Panc1 (cell line): ENCODE measurements at regions not wholly inside any gene's neighbourhood (a gene's known extent, or its start where the extent isn't known, plus 50 kb on each side); places are given as distances from the start of the nearest gene placed in this dataset.

Experiments used
- ATAC-seq: fragments of 200-7000 bp; cut with Tn5 transposase; 2 replicates; pipeline ENCODE4 v1.9.1; 2020; ENCODE audit warnings: mild to moderate bottlenecking, moderate library complexity
- BruUV-seq: library from RNA; stranded (reverse); fragments of 400-500 nt; replicated peaks from 2 replicates; lab custom pipeline; 2021; lab: Mats Ljungman, UMichigan
- CTCF ChIA-PET: fragments of 300-600 bp; sonication (Branson Sonifier 250); formaldehyde crosslinking; loops from one replicate; lab custom pipeline; 2022; ENCODE audit warnings: antibody characterized with exemption; lab: Charles Lee
- POLR2A ChIA-PET: fragments of 300-600 bp; sonication (Branson Sonifier 250); formaldehyde crosslinking; loops from one replicate; lab custom pipeline; 2022; ENCODE audit warnings: antibody characterized with exemption; lab: Charles Lee
- DNase-seq: peaks from one replicate; pipeline ENCODE4 v3.0.0-alpha.2; 2010; ENCODE audit warnings: low read depth, low spot score
- H3K27ac ChIP-seq: 2 replicates; pipeline ENCODE4 v1.5.1; 2011; ENCODE audit warnings: mild to moderate bottlenecking, low read length, inconsistent platforms
- H3K27me3 ChIP-seq: fragments of 200-500 bp; sonication (Bioruptor generic); 2 replicates; pipeline ENCODE4 v1.6.0; 2014; ENCODE audit warnings: low read length, inconsistent platforms; ENCODE audit not compliant: control insufficient read depth, insufficient read depth
- H3K36me3 ChIP-seq: fragments of 200-500 bp; sonication (Bioruptor generic); 2 replicates; pipeline ENCODE4 v1.5.1; 2014; ENCODE audit warnings: inconsistent platforms, mild to moderate bottlenecking, low read length, moderate library complexity; ENCODE audit not compliant: control insufficient read depth, insufficient read depth
- H3K4me1 ChIP-seq: 2 replicates; pipeline ENCODE4 v1.5.1; 2011; ENCODE audit warnings: inconsistent platforms, mild to moderate bottlenecking, low read length, moderate library complexity; ENCODE audit not compliant: control insufficient read depth, insufficient read depth
- H3K4me3 ChIP-seq, 2 experiments: 2 replicates each; pipeline ENCODE4 v1.5.1; 2011 to 2012; ENCODE audit warnings: low read depth in 2 of 2, low read length in 2 of 2, mild to moderate bottlenecking in 2 of 2, inconsistent platforms in 1 of 2, moderate library complexity in 1 of 2
- H3K9me3 ChIP-seq: fragments of 200-500 bp; sonication (Bioruptor generic); 2 replicates; pipeline ENCODE4 v1.5.1; 2014; ENCODE audit warnings: low read depth, mild to moderate bottlenecking, inconsistent platforms, low read length, moderate library complexity; ENCODE audit not compliant: control insufficient read depth, insufficient read depth
- CTCF ChIP-seq: fragments of 450-650 bp; IDR thresholded peaks from 2 replicates; pipeline ENCODE4 v1.5.1; 2017; ENCODE audit warnings: mild to moderate bottlenecking
- POLR2AphosphoS5 ChIP-seq: IDR thresholded peaks from 2 replicates; pipeline ENCODE4 v1.6.1; 2012; ENCODE audit warnings: mild to moderate bottlenecking, low read depth, low read length, moderate library complexity
- REST ChIP-seq, 2 experiments: IDR thresholded peaks; 2 replicates each; pipeline ENCODE4 v1.6.1; 2011 to 2012; ENCODE audit warnings: low read depth in 2 of 2, control low read depth in 1 of 2, low read length in 1 of 2, mild to moderate bottlenecking in 1 of 2, moderate library complexity in 1 of 2; ENCODE audit not compliant: insufficient read depth in 1 of 2
- SIN3A ChIP-seq: IDR thresholded peaks from 2 replicates; pipeline ENCODE4 v1.6.1; 2012; ENCODE audit warnings: low read depth, mild to moderate bottlenecking, low read length, moderate library complexity, borderline replicate concordance; ENCODE audit not compliant: insufficient read depth
- TCF7L2 ChIP-seq: IDR thresholded peaks from 2 replicates; pipeline ENCODE4 v1.6.1; 2011; ENCODE audit warnings: mild to moderate bottlenecking, low read depth, low read length, inconsistent platforms
- in situ Hi-C: cut with HindIII; loops from 2 replicates; pipeline ENCODE4 v1.10.0; 2016; ENCODE audit warnings: low sequenced_read_pairs, low pct_unique_long_range_greater_than_20kb
- intact Hi-C: fragments of 100-400 bp; cut with micrococcal nuclease; formaldehyde crosslinking; loops from one replicate; pipeline ENCODE4 v1.10.0; 2022; ENCODE audit not compliant: unreplicated experiment

- no peaks in the 10 kb centered on the region for H3K4me1 ChIP-seq
- H3K9me3 ChIP-seq: no peaks in the 10 kb centered on the region
- no peak for ATAC-seq
- H3K4me3 ChIP-seq: no peak overlapping the region
- H3K27ac ChIP-seq: no peak overlapping the region
- DNase-seq: no peak
- intact Hi-C loops (no loop called here), in situ Hi-C loops (no loop called here)
- TF ChIP-seq REST (IDR thresholded peaks at IDR 0.05; ENCODE audit: insufficient read depth in 1 of 2, low read depth in 2 of 2, low read length in 1 of 2): no peak
- TF ChIP-seq CTCF: no peak
- TF ChIP-seq TCF7L2: no peak
- TF ChIP-seq SIN3A: no peak
- no peak for TF ChIP-seq POLR2AphosphoS5
- ChIA-PET POLR2A (no interaction called here), CTCF (no interaction called here)
- peaks cover 2% of the 10 kb centered on the region; the same call in 1 of the 2 replicates for H3K27me3 ChIP-seq
- BruUV-seq: no TSS peak
- H3K36me3 ChIP-seq: no peaks in the 10 kb centered on the region
These were observed 504.4 kb downstream of the MN1 start for GRCh38 chr22:27297125-27297524.

GRCh38 chr22:27298332-27298731 is 503.2 kb downstream of the MN1 start:
- no peaks in the 10 kb centered on the region for H3K36me3 ChIP-seq
- no peak overlapping the region for H3K4me3 ChIP-seq
- ChIA-PET POLR2A (no interaction called here), CTCF (no interaction called here)
- intact Hi-C loops (no loop called here), in situ Hi-C loops (no loop called here)
- no TSS peak for BruUV-seq
- TF ChIP-seq CTCF: no peak
- TF ChIP-seq REST (IDR thresholded peaks at IDR 0.05; ENCODE audit: insufficient read depth in 1 of 2, low read depth in 2 of 2, low read length in 1 of 2): no peak
- no peak for TF ChIP-seq TCF7L2
- no peak for TF ChIP-seq SIN3A
- TF ChIP-seq POLR2AphosphoS5: no peak
- DNase-seq: no peak
- ATAC-seq: no peak
- no peaks in the 10 kb centered on the region for H3K4me1 ChIP-seq
- no peak overlapping the region for H3K27ac ChIP-seq
- peaks cover 2% of the 10 kb centered on the region; the same call in 1 of the 2 replicates for H3K27me3 ChIP-seq
- H3K9me3 ChIP-seq: no peaks in the 10 kb centered on the region
